Muscle of leg (tissue), 3 donors: ENCODE measurements at regions not wholly inside any gene's neighbourhood (a gene's known extent, or its start where the extent isn't known, plus 50 kb on each side); places are given as distances from the start of the nearest gene placed in this dataset.

ENCODE experiments used
- DNase-seq: peaks from one replicate; pipeline ENCODE4 v3.0.0; 2013
- H3K27ac ChIP-seq: one replicate; pipeline ENCODE4 v1.5.1; 2013; ENCODE audit warnings: mild to moderate bottlenecking, low read length, control low read depth
- H3K27me3 ChIP-seq: one replicate; pipeline ENCODE4 v1.6.1; 2013; ENCODE audit warnings: low read length; ENCODE audit not compliant: control insufficient read depth, insufficient read depth
- H3K36me3 ChIP-seq: one replicate; pipeline ENCODE4 v1.6.1; 2013; ENCODE audit warnings: low read length; ENCODE audit not compliant: control insufficient read depth, insufficient read depth
- H3K4me1 ChIP-seq: one replicate; pipeline ENCODE4 v1.6.1; 2013; ENCODE audit warnings: low read length; ENCODE audit not compliant: control insufficient read depth, insufficient read depth
- H3K4me3 ChIP-seq: one replicate; pipeline ENCODE4 v1.5.1; 2013; ENCODE audit warnings: low read length, control low read depth
- H3K9me3 ChIP-seq: replicated peaks from 2 replicates; pipeline ENCODE4 v1.6.1; 2013; ENCODE audit warnings: low read depth, low read length; ENCODE audit not compliant: control insufficient read depth
- WGBS: methylation state at CpG from one replicate; pipeline ENCODE4 v1.1.5; 2013; ENCODE audit warnings: missing lambda C conversion rate; ENCODE audit not compliant: insufficient coverage; 5-methylcytosine and 5-hydroxymethylcytosine counted together

GRCh38 chr13:59459972-59460371 lies 703.8 kb downstream of the DIAPH3 start:
- Histone ChIP-seq H3K27ac (no peak overlapping the region), H3K4me1 (peaks cover 6% of the 10 kb centered on the region), H3K27me3 (no peaks in the 10 kb centered on the region), H3K4me3 (no peak overlapping the region), H3K36me3 (no peaks in the 10 kb centered on the region), H3K9me3 (no peaks in the 10 kb centered on the region)
- no CpG with 5 or more reads among the region's 2 CpGs for WGBS
- DNase-seq, result no peak

- H3K36me3 ChIP-seq, result no peaks in the 10 kb centered on the region
- no peak overlapping the region for H3K4me3 ChIP-seq
- H3K9me3 ChIP-seq, result no peaks in the 10 kb centered on the region
- DNase-seq, result no peak
- WGBS, result 100% methylated on average over 3 of the region's 3 CpGs
- H3K27ac ChIP-seq, result no peak overlapping the region
- peaks cover 6% of the 10 kb centered on the region for H3K4me1 ChIP-seq
- H3K27me3 ChIP-seq, result no peaks in the 10 kb centered on the region
Observed at GRCh38 chr13:59461411-59461810, 702.3 kb downstream of the DIAPH3 start.

GRCh38 chr13:59463023-59463422 lies 700.7 kb downstream of the DIAPH3 start:
- Histone ChIP-seq H3K9me3 (no peaks in the 10 kb centered on the region), H3K4me3 (no peak overlapping the region), H3K4me1 (peaks cover 6% of the 10 kb centered on the region), H3K27ac (no peak overlapping the region), H3K36me3 (no peaks in the 10 kb centered on the region), H3K27me3 (no peaks in the 10 kb centered on the region)
- WGBS, result no CpG with 5 or more reads among the region's 3 CpGs
- DNase-seq, result no peak

DNA sequence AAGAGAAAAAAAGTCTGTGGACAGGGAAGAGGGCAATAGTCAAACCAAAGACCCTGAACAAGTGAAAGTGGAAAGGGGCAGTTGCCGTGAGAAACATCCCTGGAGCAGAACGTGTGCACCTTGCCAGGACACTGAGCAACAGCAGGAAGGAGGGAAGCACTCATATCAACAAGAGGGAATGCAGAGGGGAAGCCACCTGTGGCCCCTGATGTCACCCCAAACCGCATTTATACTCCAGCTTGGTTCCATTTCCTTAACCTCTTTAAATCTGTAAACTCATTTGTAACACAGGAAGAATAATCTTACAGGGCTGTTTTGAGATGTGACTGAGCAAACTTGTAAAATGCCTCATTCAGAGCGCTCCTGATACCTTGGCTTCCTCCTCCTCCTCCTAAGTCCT lies 698.8 kb downstream of the DIAPH3 start:
- no peaks in the 10 kb centered on the region for H3K36me3 ChIP-seq
- no peaks in the 10 kb centered on the region for H3K4me1 ChIP-seq
- H3K27me3 ChIP-seq, result no peaks in the 10 kb centered on the region
- no peak overlapping the region for H3K27ac ChIP-seq
- H3K4me3 ChIP-seq, result no peak overlapping the region
- DNase-seq, result no peak
- WGBS, result 80% methylated on average over 2 of the region's 4 CpGs
- H3K9me3 ChIP-seq, result peaks cover 4% of the 10 kb centered on the region

DNA sequence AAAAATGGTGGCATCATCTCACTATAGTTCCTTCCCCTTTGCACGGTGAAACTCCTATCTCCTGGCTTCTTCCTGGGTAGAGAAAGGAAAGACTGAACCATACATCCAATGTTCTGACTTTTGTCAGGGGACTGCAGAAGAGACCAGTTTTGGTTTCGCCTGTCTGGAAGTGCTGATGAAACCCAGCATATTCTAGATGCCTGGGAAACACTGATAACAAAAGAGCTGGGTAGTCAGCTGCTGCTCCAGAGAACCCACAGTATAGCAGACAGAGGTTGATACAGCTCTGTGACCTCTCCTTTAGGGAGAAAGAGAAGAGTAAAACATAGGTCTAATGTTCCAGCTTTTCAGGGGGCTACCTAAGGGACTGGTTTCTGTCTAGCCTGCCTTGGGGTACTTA lies 695.3 kb downstream of the DIAPH3 start:
- no peak for DNase-seq
- Histone ChIP-seq H3K4me3 (no peak overlapping the region), H3K36me3 (no peaks in the 10 kb centered on the region), H3K27ac (no peak overlapping the region), H3K27me3 (no peaks in the 10 kb centered on the region), H3K9me3 (peaks cover 4% of the 10 kb centered on the region), H3K4me1 (no peaks in the 10 kb centered on the region)
- WGBS, result 60% methylated on average over 1 of the region's 2 CpGs

- Histone ChIP-seq H3K27ac (no peak overlapping the region), H3K4me3 (no peak overlapping the region), H3K36me3 (no peaks in the 10 kb centered on the region), H3K4me1 (no peaks in the 10 kb centered on the region), H3K9me3 (peaks cover 4% of the 10 kb centered on the region), H3K27me3 (no peaks in the 10 kb centered on the region)
- DNase-seq, result peak; percentile 43
- no CpG with 5 or more reads among the region's 1 CpG for WGBS
Observed at GRCh38 chr13:59471106-59471505, 692.6 kb downstream of the DIAPH3 start.

DNA sequence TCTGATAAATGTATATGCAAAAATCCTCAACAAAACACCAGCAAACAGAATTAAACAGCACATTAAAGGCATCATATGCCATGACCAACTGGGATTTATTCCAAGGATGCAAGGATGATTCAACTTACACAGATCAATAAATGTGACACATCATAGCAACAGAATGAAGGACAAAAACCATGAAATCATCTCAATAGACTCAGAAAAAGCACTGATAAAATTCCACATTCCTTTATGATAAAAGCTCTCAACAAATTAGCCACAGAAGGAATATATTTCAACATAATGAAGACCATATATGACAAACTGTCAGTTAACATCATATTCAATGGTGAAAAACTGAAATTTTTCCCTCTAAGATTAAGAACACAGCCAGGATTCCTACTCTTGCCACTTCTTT lies 691.6 kb downstream of the DIAPH3 start:
- Histone ChIP-seq H3K27me3 (no peaks in the 10 kb centered on the region), H3K36me3 (no peaks in the 10 kb centered on the region), H3K27ac (no peak overlapping the region), H3K4me1 (no peaks in the 10 kb centered on the region), H3K4me3 (no peak overlapping the region), H3K9me3 (peaks cover 4% of the 10 kb centered on the region)
- DNase-seq, result no peak

- Histone ChIP-seq H3K4me3 (no peak overlapping the region), H3K4me1 (no peaks in the 10 kb centered on the region), H3K36me3 (no peaks in the 10 kb centered on the region), H3K27ac (no peak overlapping the region), H3K27me3 (no peaks in the 10 kb centered on the region), H3K9me3 (no peaks in the 10 kb centered on the region)
- peak; percentile 71 for DNase-seq
- no CpG with 5 or more reads among the region's 1 CpG for WGBS
Observed at GRCh38 chr13:59474696-59475095, 689.0 kb downstream of the DIAPH3 start.

GRCh38 chr13:59475911-59476310 lies 687.8 kb downstream of the DIAPH3 start:
- H3K9me3 ChIP-seq, result no peaks in the 10 kb centered on the region
- peak; percentile 33 for DNase-seq
- peak overlapping the region; percentile 66 for H3K27ac ChIP-seq
- no peaks in the 10 kb centered on the region for H3K36me3 ChIP-seq
- no CpG with 5 or more reads among the region's 2 CpGs for WGBS
- peaks cover 5% of the 10 kb centered on the region for H3K4me1 ChIP-seq
- no peak overlapping the region for H3K4me3 ChIP-seq
- H3K27me3 ChIP-seq, result no peaks in the 10 kb centered on the region

DNA sequence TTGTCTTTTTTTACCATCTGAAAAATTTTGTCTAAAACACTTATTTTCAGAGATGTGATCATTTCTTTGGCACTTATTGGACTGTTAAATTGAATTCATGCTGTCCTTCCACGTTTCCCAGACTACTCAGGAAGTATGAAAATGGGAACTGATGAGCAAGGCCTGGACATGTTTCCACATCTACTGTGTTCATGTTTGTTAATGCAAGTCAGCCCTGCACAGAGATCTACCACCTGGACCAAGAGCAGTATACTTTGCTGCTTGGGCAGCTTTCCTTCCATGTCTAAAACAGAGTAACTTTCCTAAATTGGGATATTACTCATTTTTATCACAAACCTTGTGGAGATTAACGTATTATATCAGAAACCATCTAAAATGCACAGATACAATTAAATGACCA lies 687.4 kb downstream of the DIAPH3 start:
- WGBS, result no CpG with 5 or more reads among the region's 2 CpGs
- peak overlapping the region; percentile 66 for H3K27ac ChIP-seq
- peak; percentile 89 for DNase-seq
- no peak overlapping the region for H3K4me3 ChIP-seq
- no peaks in the 10 kb centered on the region for H3K27me3 ChIP-seq
- no peaks in the 10 kb centered on the region for H3K36me3 ChIP-seq
- H3K4me1 ChIP-seq, result peaks cover 5% of the 10 kb centered on the region
- H3K9me3 ChIP-seq, result no peaks in the 10 kb centered on the region

DNA sequence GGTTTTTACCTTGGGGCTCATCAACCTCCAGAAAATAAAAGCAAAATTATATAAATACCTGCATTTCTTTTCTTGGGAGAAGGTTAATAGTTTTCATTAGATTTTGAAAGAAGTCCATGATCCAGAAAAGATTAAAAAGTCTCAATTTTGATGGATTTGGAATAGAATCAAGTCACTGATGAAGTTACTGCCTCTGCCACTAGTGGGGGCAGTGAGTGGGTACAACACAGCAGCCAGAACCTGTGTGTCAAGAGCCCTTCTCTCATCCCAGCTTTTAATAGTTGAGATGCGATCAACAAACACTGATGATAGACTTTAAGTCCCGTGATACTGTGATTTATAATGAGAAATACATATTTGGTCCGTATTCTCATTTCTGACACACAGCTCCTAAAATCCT lies 686.7 kb downstream of the DIAPH3 start:
- Histone ChIP-seq H3K27me3 (no peaks in the 10 kb centered on the region), H3K4me3 (no peak overlapping the region), H3K4me1 (peaks cover 5% of the 10 kb centered on the region), H3K36me3 (no peaks in the 10 kb centered on the region), H3K9me3 (no peaks in the 10 kb centered on the region), H3K27ac (peak overlapping the region; percentile 66)
- DNase-seq, result no peak
- whole genome bisulfite sequencing, result no CpG with 5 or more reads among the region's 3 CpGs
